Ascending aorta (tissue), 2 donors: ENCODE measurements at regions not wholly inside any gene's neighbourhood (a gene's known extent, or its start where the extent isn't known, plus 50 kb on each side); places are given as distances from the start of the nearest gene placed in this dataset.
"Not testable (repeated sequence)": the region's sequence is repeated elsewhere in the genome, so short reads cannot be mapped to it uniquely, and the experiment has no call there.

Source experiments
- DNase-seq, 2 donors: peaks; one replicate each; pipeline ENCODE4 v3.0.0-alpha.2; 2019; ENCODE audit warnings: low spot score in 2 of 2
- H3K27ac ChIP-seq, 2 donors: fragments of 200-600 bp; sonication (generic); one replicate each; pipeline ENCODE4 v1.5.1; 2016 to 2017; ENCODE audit warnings: mild to moderate bottlenecking in 1 of 2
- H3K27me3 ChIP-seq: fragments of 200-600 bp; sonication (generic); one replicate; pipeline ENCODE4 v1.5.1; 2017
- H3K36me3 ChIP-seq, 2 donors: fragments of 200-600 bp; sonication (generic); one replicate each; pipeline ENCODE4 v1.5.1; 2016
- H3K4me1 ChIP-seq, 2 donors: fragments of 200-600 bp; sonication (generic); one replicate each; pipeline ENCODE4 v1.5.1; 2016 to 2017; ENCODE audit warnings: mild to moderate bottlenecking in 1 of 2
- H3K4me3 ChIP-seq, 2 donors: fragments of 200-600 bp; sonication (generic); one replicate each; pipeline ENCODE4 v1.5.1; 2016 to 2017; ENCODE audit warnings: mild to moderate bottlenecking in 1 of 2
- H3K9me3 ChIP-seq, 2 donors: fragments of 200-600 bp; sonication (generic); one replicate each; pipeline ENCODE4 v1.5.1; 2016
- intact Hi-C: fragments of 100-400 bp; cut with DNase I; formaldehyde crosslinking; loops from one replicate; pipeline ENCODE4 v1.15.1; 2023
- TF ChIP-seq, protein P1 (sequence below), 3 experiments: fragments of 200-600 bp in 2 of 3; fragments of 450-650 bp in 1 of 3; sonication (generic) in 2 of 3; IDR thresholded peaks; one replicate each; pipeline ENCODE4 v1.5.1; 2016 to 2019; ENCODE audit warnings: antibody characterized with exemption in 3 of 3, mild to moderate bottlenecking in 1 of 3, moderate library complexity in 1 of 3

DNA sequence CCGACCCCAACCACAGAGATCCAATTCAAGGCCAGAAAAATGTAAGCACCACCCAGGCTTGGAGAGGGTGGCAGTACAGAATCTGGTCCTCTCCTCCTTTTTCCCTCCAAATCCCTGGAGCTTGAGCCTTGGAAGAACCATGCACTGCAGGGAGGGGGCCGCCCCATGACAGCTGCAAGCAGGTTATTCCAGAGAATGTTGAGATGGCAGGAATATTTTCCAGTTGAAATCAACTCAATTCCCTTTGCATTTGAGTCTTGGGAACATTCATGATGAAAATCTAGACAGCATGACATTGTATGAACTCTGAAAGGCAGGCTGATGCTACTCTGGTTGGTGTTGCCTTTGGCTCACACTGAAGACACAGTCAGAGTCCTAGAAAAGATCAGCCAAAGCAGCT, 386.6 kb upstream of the FGF16 start:
- TF ChIP-seq, protein P1, sequence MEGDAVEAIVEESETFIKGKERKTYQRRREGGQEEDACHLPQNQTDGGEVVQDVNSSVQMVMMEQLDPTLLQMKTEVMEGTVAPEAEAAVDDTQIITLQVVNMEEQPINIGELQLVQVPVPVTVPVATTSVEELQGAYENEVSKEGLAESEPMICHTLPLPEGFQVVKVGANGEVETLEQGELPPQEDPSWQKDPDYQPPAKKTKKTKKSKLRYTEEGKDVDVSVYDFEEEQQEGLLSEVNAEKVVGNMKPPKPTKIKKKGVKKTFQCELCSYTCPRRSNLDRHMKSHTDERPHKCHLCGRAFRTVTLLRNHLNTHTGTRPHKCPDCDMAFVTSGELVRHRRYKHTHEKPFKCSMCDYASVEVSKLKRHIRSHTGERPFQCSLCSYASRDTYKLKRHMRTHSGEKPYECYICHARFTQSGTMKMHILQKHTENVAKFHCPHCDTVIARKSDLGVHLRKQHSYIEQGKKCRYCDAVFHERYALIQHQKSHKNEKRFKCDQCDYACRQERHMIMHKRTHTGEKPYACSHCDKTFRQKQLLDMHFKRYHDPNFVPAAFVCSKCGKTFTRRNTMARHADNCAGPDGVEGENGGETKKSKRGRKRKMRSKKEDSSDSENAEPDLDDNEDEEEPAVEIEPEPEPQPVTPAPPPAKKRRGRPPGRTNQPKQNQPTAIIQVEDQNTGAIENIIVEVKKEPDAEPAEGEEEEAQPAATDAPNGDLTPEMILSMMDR (IDR thresholded peaks at IDR 0.05): no peak
- no peaks in the 10 kb centered on the region for H3K9me3 ChIP-seq
- no peak for DNase-seq
- intact Hi-C loops: no loop called here
- H3K4me1 ChIP-seq: no peaks in the 10 kb centered on the region
- H3K4me3 ChIP-seq: no peak overlapping the region
- H3K36me3 ChIP-seq: no peaks in the 10 kb centered on the region
- no peaks in the 10 kb centered on the region for H3K27me3 ChIP-seq
- no peak overlapping the region for H3K27ac ChIP-seq

DNA sequence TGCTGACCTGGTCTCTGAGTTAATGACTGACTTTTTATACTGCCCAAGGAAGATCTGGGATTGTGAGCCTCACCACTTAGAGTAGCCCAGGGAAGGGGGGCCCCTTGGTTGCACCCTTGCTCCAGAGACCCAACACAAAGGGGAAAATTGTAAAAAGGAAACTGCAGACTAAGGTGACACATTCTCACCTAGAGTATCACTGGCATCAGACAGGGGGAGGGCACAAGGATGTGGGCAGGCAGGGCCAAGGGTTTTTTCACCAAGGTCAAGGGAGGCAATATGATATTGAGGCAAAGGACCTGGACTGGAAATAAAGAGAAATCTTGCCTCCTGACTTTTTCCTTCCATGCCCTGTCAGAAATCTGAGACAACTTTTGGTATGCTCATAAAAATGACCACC, 386.2 kb upstream of the FGF16 start:
- TF ChIP-seq, protein P1 (IDR thresholded peaks at IDR 0.05): no peak
- no peaks in the 10 kb centered on the region for H3K9me3 ChIP-seq
- DNase-seq: no peak
- intact Hi-C loops: no loop called here
- no peaks in the 10 kb centered on the region for H3K36me3 ChIP-seq
- no peaks in the 10 kb centered on the region for H3K27me3 ChIP-seq
- H3K27ac ChIP-seq: no peak overlapping the region
- no peaks in the 10 kb centered on the region for H3K4me1 ChIP-seq
- no peak overlapping the region for H3K4me3 ChIP-seq

DNA sequence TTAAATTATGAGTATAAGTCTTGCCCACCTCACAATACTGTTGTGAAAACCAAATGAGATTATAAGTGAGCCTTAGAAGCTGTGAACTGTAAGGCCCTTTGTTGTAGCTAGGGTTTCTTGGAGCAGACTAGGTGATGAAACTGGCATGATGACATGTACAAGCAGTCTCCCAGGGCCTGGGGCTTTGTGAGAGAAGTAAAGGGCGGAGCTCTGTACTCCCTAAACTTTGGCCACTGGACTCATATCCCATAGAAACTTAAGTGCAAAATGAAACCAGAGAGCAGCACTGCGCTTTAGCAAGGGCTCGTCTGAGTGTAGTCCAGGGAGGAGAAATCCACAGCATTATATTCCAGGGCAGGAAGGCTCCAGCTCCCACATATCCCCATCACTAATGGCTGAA, 385.6 kb upstream of the FGF16 start:
- no peaks in the 10 kb centered on the region for H3K36me3 ChIP-seq
- H3K27me3 ChIP-seq: no peaks in the 10 kb centered on the region
- H3K27ac ChIP-seq: no peak overlapping the region
- DNase-seq: no peak
- H3K4me3 ChIP-seq: no peak overlapping the region
- no peaks in the 10 kb centered on the region for H3K4me1 ChIP-seq
- H3K9me3 ChIP-seq: no peaks in the 10 kb centered on the region
- TF ChIP-seq, protein P1 (IDR thresholded peaks at IDR 0.05): no peak
- intact Hi-C loops: no loop called here

DNA sequence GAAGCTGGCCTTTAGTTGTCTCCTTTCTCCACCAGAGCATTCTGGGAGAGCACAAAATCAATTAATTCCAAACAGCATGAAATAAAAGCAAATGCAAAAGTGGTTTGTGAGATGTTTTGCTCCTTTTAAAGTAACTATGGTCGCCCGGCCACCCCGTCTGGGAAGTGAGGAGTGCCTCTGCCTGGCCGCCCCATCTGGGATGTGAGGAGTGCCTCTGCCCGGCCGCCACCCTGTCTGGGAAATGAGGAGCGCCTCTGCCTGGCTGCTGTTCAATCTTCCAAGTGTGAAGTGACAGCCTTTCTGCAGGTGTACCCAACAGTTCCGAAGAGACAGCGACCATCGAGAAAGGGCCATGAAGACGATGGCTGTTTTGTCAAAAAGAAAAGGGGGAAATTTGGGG, 381.3 kb upstream of the FGF16 start:
- Histone ChIP-seq H3K4me3 (no peak overlapping the region), H3K9me3 (no peaks in the 10 kb centered on the region), H3K27me3 (no peaks in the 10 kb centered on the region), H3K27ac (no peak overlapping the region), H3K4me1 (no peaks in the 10 kb centered on the region), H3K36me3 (no peaks in the 10 kb centered on the region)
- TF ChIP-seq, protein P1 (IDR thresholded peaks at IDR 0.05): no peak
- intact Hi-C loops: no loop called here
- DNase-seq: no peak

DNA sequence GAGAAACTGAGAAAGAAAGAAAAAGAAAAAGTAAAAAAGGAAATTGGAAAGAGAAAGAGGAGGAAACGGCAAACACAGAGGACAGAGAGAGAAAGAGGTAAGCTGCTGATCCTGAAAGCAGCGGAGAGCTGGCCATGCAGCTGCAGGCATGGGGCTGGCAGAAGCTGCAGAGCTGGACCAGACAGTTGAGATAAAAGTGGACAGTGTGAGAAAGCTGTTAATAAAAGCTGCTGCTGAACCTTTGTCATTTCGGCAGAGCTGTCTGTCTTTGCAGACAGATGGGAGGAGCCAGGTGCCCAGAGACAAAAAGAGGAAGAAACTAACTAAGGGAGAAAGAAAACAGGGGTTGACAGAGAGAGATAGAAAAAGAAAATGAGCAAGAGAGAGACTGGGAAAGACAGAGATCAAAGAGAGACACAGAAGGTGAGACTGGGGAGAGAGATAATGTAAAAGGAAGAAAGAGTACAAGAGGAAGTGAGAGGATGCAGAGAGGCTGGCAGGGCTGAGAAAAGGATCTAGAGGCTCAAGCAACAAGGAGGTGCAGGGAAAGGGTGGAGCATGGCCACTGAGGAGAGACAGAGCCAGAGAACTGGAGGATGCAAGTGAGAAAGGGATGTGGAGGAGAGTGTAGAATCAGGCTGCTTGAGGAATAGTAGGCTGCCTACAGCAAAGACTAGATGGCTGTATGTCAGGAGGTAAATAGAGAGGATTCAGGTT, 376.8 kb upstream of the FGF16 start:
- no peak for DNase-seq
- Histone ChIP-seq H3K27me3 (no peaks in the 10 kb centered on the region), H3K27ac (no peak overlapping the region), H3K4me1 (no peaks in the 10 kb centered on the region), H3K9me3 (no peaks in the 10 kb centered on the region), H3K4me3 (no peak overlapping the region), H3K36me3 (no peaks in the 10 kb centered on the region)
- TF ChIP-seq, protein P1 (IDR thresholded peaks at IDR 0.05): no peak
- intact Hi-C loops: no loop called here

DNA sequence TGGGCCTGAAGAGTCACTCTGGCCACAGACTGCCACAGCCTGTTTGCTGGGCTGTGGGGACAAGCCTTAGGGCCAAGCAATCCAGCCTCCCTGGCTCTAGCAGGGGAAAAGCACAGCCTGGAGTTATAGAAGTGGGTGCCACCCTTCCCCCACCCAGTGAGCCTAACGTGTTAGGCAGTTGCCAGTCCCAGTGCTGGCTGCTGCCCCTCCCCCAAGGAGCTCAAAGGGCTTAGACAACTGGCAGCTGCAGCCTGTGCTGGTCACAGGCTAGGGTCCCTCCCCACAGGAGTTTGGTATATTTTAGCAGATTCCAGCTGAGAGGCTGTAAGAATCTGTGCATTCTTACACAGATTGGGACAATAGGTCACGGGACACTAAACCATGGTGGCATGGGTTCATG, 370.3 kb upstream of the FGF16 start:
- TF ChIP-seq, protein P1 (IDR thresholded peaks at IDR 0.05): no peak
- peaks cover 4 to 11% of the 10 kb centered on the region in 2 donors for H3K9me3 ChIP-seq
- H3K36me3 ChIP-seq: no peaks in the 10 kb centered on the region
- no peaks in the 10 kb centered on the region for H3K27me3 ChIP-seq
- no peak for DNase-seq
- H3K27ac ChIP-seq: no peak overlapping the region
- intact Hi-C loops: no loop called here
- H3K4me1 ChIP-seq: no peaks in the 10 kb centered on the region
- no peak overlapping the region for H3K4me3 ChIP-seq

DNA sequence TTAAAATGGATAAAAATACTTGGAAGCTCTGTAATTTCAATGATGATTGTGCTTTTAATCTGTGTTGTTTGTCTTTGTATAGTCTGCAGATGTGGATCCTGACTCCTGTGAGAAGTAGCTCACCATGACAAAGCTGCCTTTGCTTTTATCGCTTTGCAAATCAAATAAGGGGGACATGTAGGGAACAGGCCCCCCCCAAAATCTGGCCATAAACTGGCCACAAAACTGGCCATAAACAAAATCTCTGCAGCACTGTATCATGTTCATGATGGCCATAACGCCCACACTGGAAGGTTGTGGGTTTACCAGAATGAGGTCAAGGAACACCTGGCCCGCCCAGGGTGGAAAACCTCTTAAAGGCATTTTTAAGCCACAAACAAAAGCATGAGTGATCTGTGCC, 366.0 kb upstream of the FGF16 start:
- DNase-seq, H3K4me3 ChIP-seq, H3K27me3 ChIP-seq, H3K36me3 ChIP-seq, H3K4me1 ChIP-seq, H3K27ac ChIP-seq: not testable (repeated sequence)
- peaks cover 4 to 14% of the 10 kb centered on the region in 2 donors for H3K9me3 ChIP-seq
- intact Hi-C loops: loop anchor here (10.0 kb wide), 2 partner anchors 166 to 364 kb away; partner anchors contain the start of gene FGF16
